ENCODE measurements at regions not wholly inside any gene's neighbourhood (a gene's known extent, or its start where the extent isn't known, plus 50 kb on each side); places are given as distances from the start of the nearest gene placed in this dataset.

DNA sequence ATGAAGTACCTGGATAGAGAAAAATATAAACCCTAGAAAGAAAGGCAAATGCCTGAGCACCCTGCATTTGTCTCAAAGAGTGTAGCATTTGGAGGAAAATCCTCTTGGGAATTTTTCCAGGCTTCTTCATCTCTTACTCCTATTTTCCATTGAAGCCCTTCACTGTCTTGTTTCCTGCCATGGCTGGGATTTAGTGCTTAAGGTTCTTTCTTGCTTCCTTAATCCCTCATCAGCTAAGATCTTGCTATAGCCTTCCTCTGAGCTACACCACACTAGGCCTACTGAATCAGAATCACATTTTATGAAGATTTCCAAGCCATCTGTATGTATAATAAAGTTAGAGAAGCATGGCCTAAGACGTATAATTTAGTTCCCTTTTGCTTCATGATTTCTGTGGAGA lies 97.5 kb upstream of the PHYHIPL start:
- TF ChIP-seq TARDBP (IDR thresholded peaks at IDR 0.05): no peak
- no peak for TF ChIP-seq L3MBTL2 (conservative IDR thresholded peaks at IDR 0.05)
- TF ChIP-seq CTBP1 (IDR thresholded peaks at IDR 0.05; ENCODE audit: borderline replicate concordance): no peak
- no peak for TF ChIP-seq FOXM1 (IDR thresholded peaks at IDR 0.05; ENCODE audit: borderline replicate concordance)
- no peak for TF ChIP-seq ARNT (IDR thresholded peaks at IDR 0.05)
- TF ChIP-seq SP1 (IDR thresholded peaks at IDR 0.05): no peak
- TF ChIP-seq HDGF (IDR thresholded peaks at IDR 0.05; ENCODE audit: borderline replicate concordance): no peak
- TF ChIP-seq FOXA1 (IDR thresholded peaks at IDR 0.05): no peak
- no peak for TF ChIP-seq SUZ12 (IDR thresholded peaks at IDR 0.05)
